K562 (cell line): ENCODE measurements at regions not wholly inside any gene's neighbourhood (a gene's known extent, or its start where the extent isn't known, plus 50 kb on each side); places are given as distances from the start of the nearest gene placed in this dataset.

Source experiments
- ATAC-seq: fragments of 200-7000 bp; cut with Tn5 transposase; 3 replicates; pipeline ENCODE4 v1.9.1; 2020; ENCODE audit warnings: moderate library complexity
- BruUV-seq: library from RNA; stranded (reverse); fragments of 400-500 nt; replicated peaks from 2 replicates; lab custom pipeline; 2021; lab: Mats Ljungman, UMichigan
- CTCF ChIA-PET: fragments of 300-600 bp; formaldehyde crosslinking; extraction: SDS; loops from one replicate; lab custom pipeline; 2021; ENCODE audit warnings: low intra/inter-chr PET ratio; lab: Yijun Ruan, JAX
- POLR2A ChIA-PET: fragments of 300-600, 350-650 bp; sonication (Branson Sonifier 250); formaldehyde crosslinking; extraction: SDS; loops from one replicate; lab custom pipeline; 2021; ENCODE audit warnings: antibody characterized with exemption, inconsistent platforms; lab: Yijun Ruan, JAX
- DNase-seq, 4 experiments: peaks; one replicate each; pipeline versions ENCODE4 v3.0.0 to v3.0.0-alpha.2; 2011 to 2018; ENCODE audit warnings: low spot score in 3 of 4, mixed read lengths in 3 of 4; ENCODE audit errors: extremely low read depth in 1 of 4
- FAIRE-seq: peaks from 2 replicates; lab custom pipeline; 2011; peaks lifted over from hg19 to GRCh38; lab: Jason Lieb, UNC
- H2AFZ ChIP-seq: 2 replicates; pipeline ENCODE4 v1.6.0; 2011; ENCODE audit warnings: low read depth, low read length, control low read depth, inconsistent platforms
- H3K27ac ChIP-seq: fragments of 200-600 bp; 3 replicates; pipeline ENCODE4 v1.8.0; 2011; ENCODE audit warnings: low read depth, mild to moderate bottlenecking, control low read depth, inconsistent platforms, low read length, moderate library complexity, mixed read lengths; ENCODE audit errors: extremely low read depth
- H3K27me3 ChIP-seq, 2 experiments: fragments of 300-600 bp in 1 of 2; 2 replicates in 1 of 2; 3 replicates in 1 of 2; pipeline versions ENCODE4 v1.6.0 to v1.8.0; 2011; ENCODE audit warnings: inconsistent platforms in 2 of 2, low read length in 2 of 2, mild to moderate bottlenecking in 1 of 2, mixed read lengths in 1 of 2, moderate library complexity in 1 of 2; ENCODE audit not compliant: control insufficient read depth in 2 of 2, insufficient read depth in 2 of 2
- H3K36me3 ChIP-seq: fragments of 300-600 bp; 3 replicates; pipeline ENCODE4 v1.8.0; 2011; ENCODE audit warnings: mild to moderate bottlenecking, low read length, inconsistent platforms; ENCODE audit not compliant: control insufficient read depth, insufficient read depth
- H3K4me1 ChIP-seq, 2 experiments: fragments of 200-600 bp in 1 of 2; replicated peaks in 1 of 2; 2 replicates in 1 of 2; 3 replicates in 1 of 2; pipeline versions ENCODE4 v1.5.1 to v1.8.0; 2011; ENCODE audit warnings: inconsistent platforms in 2 of 2, low read length in 2 of 2, mild to moderate bottlenecking in 1 of 2, mixed read lengths in 1 of 2, moderate library complexity in 1 of 2; ENCODE audit not compliant: control insufficient read depth in 2 of 2, insufficient read depth in 2 of 2
- H3K4me2 ChIP-seq: 2 replicates; pipeline ENCODE4 v1.6.1; 2011; ENCODE audit warnings: low read length, control low read depth, inconsistent platforms, mixed read lengths; ENCODE audit not compliant: insufficient read depth
- H3K4me3 ChIP-seq: fragments of 200-600 bp; sonication (generic), shearing (Covaris generic); 2 replicates; pipeline ENCODE4 v1.5.1; 2016; ENCODE audit warnings: control low read depth, inconsistent platforms
- H3K79me2 ChIP-seq: fragments of 200-600 bp; 3 replicates; pipeline ENCODE4 v1.8.0; 2011; ENCODE audit warnings: low read length, inconsistent platforms; ENCODE audit not compliant: control insufficient read depth, insufficient read depth
- H3K9ac ChIP-seq, 2 experiments: 2 replicates each; pipeline versions ENCODE4 v1.6.0 to v1.6.1; 2011; ENCODE audit warnings: low read depth in 2 of 2, low read length in 2 of 2, control low read depth in 1 of 2, inconsistent platforms in 1 of 2, mild to moderate bottlenecking in 1 of 2, mixed read lengths in 1 of 2; ENCODE audit not compliant: insufficient read depth in 1 of 2
- H3K9me1 ChIP-seq: one replicate; pipeline ENCODE4 v1.6.0; 2011; ENCODE audit warnings: inconsistent platforms, mild to moderate bottlenecking, low read length, moderate library complexity; ENCODE audit not compliant: control insufficient read depth, insufficient read depth
- H3K9me3 ChIP-seq: replicated peaks from 2 replicates; pipeline ENCODE4 v1.5.1; 2011; ENCODE audit warnings: low read depth, low read length, inconsistent platforms; ENCODE audit not compliant: control insufficient read depth, insufficient read depth
- H4K20me1 ChIP-seq: replicated peaks from 2 replicates; pipeline ENCODE4 v1.6.1; 2011; ENCODE audit warnings: low read length, inconsistent platforms, mixed read lengths; ENCODE audit not compliant: control insufficient read depth, insufficient read depth
- BMI1 ChIP-seq: fragments of 150-350 bp; IDR thresholded peaks from 2 replicates; pipeline ENCODE4 v1.6.1; 2014; ENCODE audit warnings: low read length
- CBFB ChIP-seq: sonication (generic); formaldehyde crosslinking; IDR thresholded peaks from 2 replicates; pipeline ENCODE4 v1.4.0; 2020; ENCODE audit warnings: mild to moderate bottlenecking, missing genetic modification reagents
- CBX5 ChIP-seq: IDR thresholded peaks from 2 replicates; pipeline ENCODE4 v1.6.1; 2014; ENCODE audit warnings: low read depth, borderline replicate concordance
- CC2D1A ChIP-seq: fragments of 450-650 bp; IDR thresholded peaks from 2 replicates; pipeline ENCODE4 v1.6.1; 2017; ENCODE audit warnings: mild to moderate bottlenecking
- FOXA3 ChIP-seq, 2 experiments: fragments of 450-650 bp in 1 of 2; sonication (generic) in 1 of 2; formaldehyde crosslinking; IDR thresholded peaks in 1 of 2; conservative IDR thresholded peaks in 1 of 2; 2 replicates each; pipeline versions ENCODE4 v1.4.0 to v1.8.0; 2020 to 2022; ENCODE audit warnings: mild to moderate bottlenecking in 2 of 2, missing genetic modification reagents in 1 of 2
- HDGF ChIP-seq: fragments of 450-650 bp; IDR thresholded peaks from 2 replicates; pipeline ENCODE4 v1.6.1; 2016
- MLLT1 ChIP-seq, 2 experiments: fragments of 450-650 bp; IDR thresholded peaks; 2 replicates each; pipeline ENCODE4 v1.6.1; 2016
- MTA3 ChIP-seq: fragments of 450-650 bp; formaldehyde crosslinking; IDR thresholded peaks from 2 replicates; pipeline ENCODE4 v1.6.1; 2017; ENCODE audit warnings: mild to moderate bottlenecking, borderline replicate concordance
- NFE2L1 ChIP-seq: fragments of 450-650 bp; IDR thresholded peaks from 2 replicates; pipeline ENCODE4 v1.6.1; 2016; ENCODE audit warnings: missing genetic modification characterization, low read depth, mild to moderate bottlenecking, missing compliant biosample characterization, moderate library complexity, borderline replicate concordance
- POLR3A ChIP-seq: IDR thresholded peaks from 2 replicates; pipeline ENCODE4 v1.6.1; 2011; ENCODE audit warnings: borderline replicate concordance, mild to moderate bottlenecking, moderate library complexity; ENCODE audit not compliant: insufficient read length, insufficient read depth; ENCODE audit errors: extremely low read depth
- PRPF4 ChIP-seq: fragments of 200-400 bp; formaldehyde crosslinking; IDR thresholded peaks from one replicate; pipeline ENCODE4 v1.6.1; 2017; ENCODE audit warnings: low read length, low read depth, mild to moderate bottlenecking; ENCODE audit not compliant: insufficient read depth, poor library complexity, severe bottlenecking
- RBM17 ChIP-seq: fragments of 200-400 bp; formaldehyde crosslinking; IDR thresholded peaks from 2 replicates; pipeline ENCODE4 v1.6.1; 2017; ENCODE audit warnings: low read depth, mild to moderate bottlenecking, low read length, borderline replicate concordance
- RBM39 ChIP-seq: fragments of 200-400 bp; formaldehyde crosslinking; optimal IDR thresholded peaks from 2 replicates; pipeline ENCODE3; 2018; ENCODE audit warnings: low read depth, low read length
- SMAD3 ChIP-seq: fragments of 450-650 bp; formaldehyde crosslinking; conservative IDR thresholded peaks from 2 replicates; pipeline ENCODE4 v1.4.0; 2020; ENCODE audit warnings: mild to moderate bottlenecking
- TCF7 ChIP-seq: sonication (generic); IDR thresholded peaks from 2 replicates; pipeline ENCODE4 v1.6.1; 2016; ENCODE audit warnings: antibody characterized with exemption, borderline replicate concordance
- ZKSCAN1 ChIP-seq: fragments of 150-350 bp; IDR thresholded peaks from 2 replicates; pipeline ENCODE4 v1.6.1; 2016; ENCODE audit warnings: low read depth, low read length
- ZNF41 ChIP-seq: fragments of 250-450 bp; sonication (Bioruptor Pico); conservative IDR thresholded peaks from 2 replicates; pipeline ENCODE4 v1.4.0; 2020; ENCODE audit warnings: mild to moderate bottlenecking
- WGBS: fragments of 100-300 bp; shearing (Covaris generic); methylation state at CpG from one replicate; pipeline ENCODE4 v1.1.6; 2016; ENCODE audit warnings: low coverage, mixed read lengths; ENCODE audit not compliant: insufficient coverage; ENCODE audit errors: missing lambda C conversion rate; 5-methylcytosine and 5-hydroxymethylcytosine counted together
- in situ Hi-C: fragments of 300-500 bp; cut with MboI; formaldehyde crosslinking; loops from 4 replicates; pipeline ENCODE4 v1.15.0; 2018; ENCODE audit warnings: inconsistent platforms, mixed read lengths
- intact Hi-C: fragments of 100-400 bp; cut with micrococcal nuclease; formaldehyde crosslinking; loops from 2 replicates; pipeline ENCODE4 v1.14.2; 2022
- TF ChIP-seq, protein P1 (sequence below): sonication (generic); formaldehyde crosslinking; IDR thresholded peaks from 2 replicates; pipeline ENCODE4 v1.8.1; 2023; ENCODE audit warnings: mild to moderate bottlenecking, missing genetic modification reagents
- TF ChIP-seq, protein P2 (sequence below): sonication (generic); formaldehyde crosslinking; IDR thresholded peaks from 2 replicates; pipeline ENCODE4 v1.8.1; 2023; ENCODE audit warnings: mild to moderate bottlenecking, missing genetic modification reagents, moderate library complexity

DNA sequence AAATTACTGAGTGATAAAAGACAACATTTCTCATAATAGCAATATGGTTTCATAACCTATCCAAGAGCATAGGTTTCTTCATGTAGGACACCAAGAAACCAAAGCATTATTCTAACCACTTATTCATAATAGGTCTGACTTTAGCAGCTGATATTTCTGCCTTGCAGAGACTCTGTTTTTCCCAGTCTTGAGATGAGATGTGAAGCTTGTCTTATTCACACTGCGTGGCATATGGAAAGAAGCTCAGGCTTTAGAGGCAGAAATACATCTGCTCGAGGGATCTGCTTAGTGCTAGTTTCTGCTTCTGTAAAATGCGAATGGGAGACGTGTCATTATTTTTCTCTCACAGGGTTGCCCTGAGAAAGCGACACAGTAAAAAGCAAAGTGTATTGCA is 232.0 kb upstream of the SPRY2 start:
- Histone ChIP-seq H3K36me3 (no peaks in the 10 kb centered on the region), H3K4me3 (no peak overlapping the region), H3K27ac (no peak overlapping the region), H3K79me2 (no peaks in the 10 kb centered on the region), H3K4me1 (peaks cover 0 to 2% of the 10 kb centered on the region in 2 experiments; a peak in 1 of 5 replicates), H3K9ac (no peak overlapping the region), H4K20me1 (no peaks in the 10 kb centered on the region), H3K4me2 (no peak overlapping the region), H3K9me3 (no peaks in the 10 kb centered on the region), H2AFZ (no peak overlapping the region), H3K9me1 (no peaks in the 10 kb centered on the region), H3K27me3 (peaks cover 0 to 4% of the 10 kb centered on the region in 2 experiments; a peak in 1 of 5 replicates)
- intact Hi-C loops, result no loop called here
- TF ChIP-seq RBM39 (no peak), RBM17 (no peak), CC2D1A (no peak), MTA3 (no peak), HDGF (no peak), BMI1 (no peak), PRPF4 (no peak), MLLT1 (IDR thresholded peaks at IDR 0.05) (no peak), CBX5 (no peak), FOXA3 (CRISPR knock-in tag; conservative IDR thresholded peaks at IDR 0.05 in 1 of 2, IDR thresholded peaks at IDR 0.05 in 1 of 2) (no peak), TCF7 (no peak), ZKSCAN1 (no peak), CBFB (CRISPR knock-in tag) (no peak), SMAD3 (CRISPR knock-in tag) (no peak), POLR3A (no peak), ZNF41 (CRISPR knock-in tag) (no peak), NFE2L1 (tag) (no peak)
- TF ChIP-seq, protein P1, sequence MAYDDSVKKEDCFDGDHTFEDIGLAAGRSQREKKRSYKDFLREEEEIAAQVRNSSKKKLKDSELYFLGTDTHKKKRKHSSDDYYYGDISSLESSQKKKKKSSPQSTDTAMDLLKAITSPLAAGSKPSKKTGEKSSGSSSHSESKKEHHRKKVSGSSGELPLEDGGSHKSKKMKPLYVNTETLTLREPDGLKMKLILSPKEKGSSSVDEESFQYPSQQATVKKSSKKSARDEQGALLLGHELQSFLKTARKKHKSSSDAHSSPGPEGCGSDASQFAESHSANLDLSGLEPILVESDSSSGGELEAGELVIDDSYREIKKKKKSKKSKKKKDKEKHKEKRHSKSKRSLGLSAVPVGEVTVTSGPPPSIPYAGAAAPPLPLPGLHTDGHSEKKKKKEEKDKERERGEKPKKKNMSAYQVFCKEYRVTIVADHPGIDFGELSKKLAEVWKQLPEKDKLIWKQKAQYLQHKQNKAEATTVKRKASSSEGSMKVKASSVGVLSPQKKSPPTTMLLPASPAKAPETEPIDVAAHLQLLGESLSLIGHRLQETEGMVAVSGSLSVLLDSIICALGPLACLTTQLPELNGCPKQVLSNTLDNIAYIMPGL (CRISPR knock-in tag), result no peak
- TF ChIP-seq, protein P2, sequence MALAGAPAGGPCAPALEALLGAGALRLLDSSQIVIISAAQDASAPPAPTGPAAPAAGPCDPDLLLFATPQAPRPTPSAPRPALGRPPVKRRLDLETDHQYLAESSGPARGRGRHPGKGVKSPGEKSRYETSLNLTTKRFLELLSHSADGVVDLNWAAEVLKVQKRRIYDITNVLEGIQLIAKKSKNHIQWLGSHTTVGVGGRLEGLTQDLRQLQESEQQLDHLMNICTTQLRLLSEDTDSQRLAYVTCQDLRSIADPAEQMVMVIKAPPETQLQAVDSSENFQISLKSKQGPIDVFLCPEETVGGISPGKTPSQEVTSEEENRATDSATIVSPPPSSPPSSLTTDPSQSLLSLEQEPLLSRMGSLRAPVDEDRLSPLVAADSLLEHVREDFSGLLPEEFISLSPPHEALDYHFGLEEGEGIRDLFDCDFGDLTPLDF (CRISPR knock-in tag), result no peak
- no peak for FAIRE-seq
- 2% methylated on average over 5 of the region's 5 CpGs for WGBS
- CTCF ChIA-PET, result no interaction called here
- POLR2A ChIA-PET, result interaction anchor here (1.4 to 3.8 kb wide), 4 partner anchors 11 to 19 kb away, joined by 3 to 14 read pairs (median 4); no protein-coding TSS in a partner anchor
- in situ Hi-C loops, result no loop called here
- ATAC-seq, result 0 out of 3 replicates have a peak, but pooled peaks have one; percentile 10
- DNase-seq, result no peak
- BruUV-seq, result no TSS peak
